B cell (primary cell): ENCODE measurements at regions not wholly inside any gene's neighbourhood (a gene's known extent, or its start where the extent isn't known, plus 50 kb on each side); places are given as distances from the start of the nearest gene placed in this dataset.

Experiments used
- ATAC-seq: fragments of 200-7000 bp; cut with Tn5 transposase; one replicate; pipeline ENCODE4 v1.10.0; 2021; ENCODE audit warnings: low read depth, mild to moderate bottlenecking, moderate number of reproducible peaks, moderate library complexity
- CTCF ChIA-PET: fragments of 350-600 bp; sonication (Branson Sonifier 250); formaldehyde crosslinking; loops from one replicate; lab custom pipeline; 2021; ENCODE audit warnings: antibody characterized with exemption, inconsistent platforms; lab: Charles Lee
- POLR2A ChIA-PET: fragments of 350-600 bp; sonication (Branson Sonifier 250); formaldehyde crosslinking; loops from one replicate; lab custom pipeline; 2021; ENCODE audit warnings: antibody characterized with exemption; lab: Charles Lee
- DNase-seq: peaks from one replicate; pipeline ENCODE4 v3.0.0; 2013
- H2AFZ ChIP-seq: 2 replicates; pipeline ENCODE4 v1.6.1; 2012; ENCODE audit warnings: mild to moderate bottlenecking, low read depth, low read length; ENCODE audit not compliant: insufficient read depth, poor library complexity, severe bottlenecking
- H3K27ac ChIP-seq, 2 donors: 1 replicate in 1 of 2; 2 replicates in 1 of 2; pipeline ENCODE4 v1.5.1; 2012 to 2013; ENCODE audit warnings: low read length in 2 of 2, mild to moderate bottlenecking in 2 of 2, moderate library complexity in 1 of 2
- H3K27me3 ChIP-seq, 4 experiments: fragments of 200-600 bp in 1 of 4; sonication (generic) in 1 of 4; replicated peaks in 1 of 4; 1 replicate in 2 of 4; 2 replicates in 2 of 4; pipeline versions ENCODE4 v1.6.1 to v1.7.0; 2013 to 2016; ENCODE audit warnings: low read length in 3 of 4, mild to moderate bottlenecking in 2 of 4, mixed read lengths in 1 of 4, moderate library complexity in 1 of 4; ENCODE audit not compliant: insufficient read depth in 4 of 4, control insufficient read depth in 3 of 4; ENCODE audit errors: control extremely low read depth in 1 of 4
- H3K36me3 ChIP-seq, 2 experiments: replicated peaks in 1 of 2; 1 replicate in 1 of 2; 2 replicates in 1 of 2; pipeline versions ENCODE4 v1.6.1 to v1.7.1; 2013; ENCODE audit warnings: low read length in 1 of 2; ENCODE audit not compliant: insufficient read depth in 2 of 2, control insufficient read depth in 1 of 2; ENCODE audit errors: control extremely low read depth in 1 of 2, extremely low read depth in 1 of 2
- H3K4me1 ChIP-seq, 2 donors: fragments of 200-600 bp in 1 of 2; sonication (generic) in 1 of 2; 1 replicate in 1 of 2; 2 replicates in 1 of 2; pipeline versions ENCODE4 v1.5.1 to v1.6.1; 2013 to 2017; ENCODE audit warnings: low read length in 2 of 2; ENCODE audit not compliant: control insufficient read depth in 2 of 2, insufficient read depth in 2 of 2
- H3K4me2 ChIP-seq: replicated peaks from 2 replicates; pipeline ENCODE3; 2012; ENCODE audit warnings: mild to moderate bottlenecking, low read depth, low read length; ENCODE audit not compliant: poor library complexity, severe bottlenecking
- H3K4me3 ChIP-seq, 5 experiments: fragments of 200-600 bp in 1 of 5; sonication (generic) in 1 of 5; 1 replicate in 3 of 5; 2 replicates in 2 of 5; pipeline versions ENCODE4 v1.5.1 to v1.7.0; 2011 to 2016; ENCODE audit warnings: low read length in 4 of 5, mild to moderate bottlenecking in 4 of 5, low read depth in 2 of 5, control low read depth in 1 of 5, moderate library complexity in 1 of 5; ENCODE audit not compliant: insufficient read depth in 1 of 5; ENCODE audit errors: control extremely low read depth in 1 of 5, extremely low read depth in 1 of 5
- H3K79me2 ChIP-seq: fragments of 200-600 bp; sonication (generic); one replicate; pipeline ENCODE4 v1.6.0; 2016; ENCODE audit warnings: low read length; ENCODE audit not compliant: control insufficient read depth, insufficient read depth
- H3K9ac ChIP-seq: fragments of 200-600 bp; sonication (generic); 2 replicates; pipeline ENCODE4 v1.6.1; 2017; ENCODE audit warnings: mild to moderate bottlenecking, low read length, moderate library complexity
- H3K9me3 ChIP-seq, 3 donors: one replicate each; pipeline versions ENCODE4 v1.6.1 to v1.7.1; 2013; ENCODE audit warnings: low read length in 2 of 3; ENCODE audit not compliant: control insufficient read depth in 2 of 3, insufficient read depth in 1 of 3; ENCODE audit errors: control extremely low read depth in 1 of 3
- H4K20me1 ChIP-seq: 2 replicates; pipeline ENCODE4 v1.6.0; 2012; ENCODE audit warnings: mild to moderate bottlenecking, low read length; ENCODE audit not compliant: insufficient read depth, control insufficient read depth, poor library complexity, severe bottlenecking
- H3K27ac Mint-ChIP-seq: one replicate; pipeline ENCODE4 v1.8.0; 2021; ENCODE audit warnings: mixed read lengths
- H3K27me3 Mint-ChIP-seq: one replicate; pipeline ENCODE4 v1.8.0; 2021; ENCODE audit warnings: mixed read lengths
- H3K4me1 Mint-ChIP-seq: one replicate; pipeline ENCODE4 v1.8.0; 2021; ENCODE audit warnings: mixed read lengths
- H3K4me3 Mint-ChIP-seq: one replicate; pipeline ENCODE4 v1.8.0; 2021; ENCODE audit warnings: mixed read lengths
- H3K9me3 Mint-ChIP-seq: one replicate; pipeline ENCODE4 v1.8.0; 2022; ENCODE audit warnings: mixed read lengths; ENCODE audit not compliant: insufficient read depth
- EZH2 ChIP-seq: IDR thresholded peaks from 2 replicates; pipeline ENCODE4 v1.6.1; 2012; ENCODE audit warnings: borderline replicate concordance, low read depth, mild to moderate bottlenecking, moderate library complexity, low read length; ENCODE audit not compliant: insufficient read depth, poor library complexity, severe bottlenecking
- WGBS: methylation state at CpG from one replicate; pipeline ENCODE4 v1.1.5; 2013; ENCODE audit warnings: missing lambda C conversion rate; ENCODE audit not compliant: insufficient coverage; 5-methylcytosine and 5-hydroxymethylcytosine counted together
- intact Hi-C: fragments of 100-400 bp; cut with micrococcal nuclease; formaldehyde crosslinking; loops from one replicate; pipeline ENCODE4 v1.10.0; 2022
- TF ChIP-seq, protein P1 (sequence below): fragments of 200-600 bp; IDR thresholded peaks from one replicate; pipeline ENCODE4 v1.8.0; 2022; ENCODE audit warnings: antibody characterized with exemption, mild to moderate bottlenecking

DNA sequence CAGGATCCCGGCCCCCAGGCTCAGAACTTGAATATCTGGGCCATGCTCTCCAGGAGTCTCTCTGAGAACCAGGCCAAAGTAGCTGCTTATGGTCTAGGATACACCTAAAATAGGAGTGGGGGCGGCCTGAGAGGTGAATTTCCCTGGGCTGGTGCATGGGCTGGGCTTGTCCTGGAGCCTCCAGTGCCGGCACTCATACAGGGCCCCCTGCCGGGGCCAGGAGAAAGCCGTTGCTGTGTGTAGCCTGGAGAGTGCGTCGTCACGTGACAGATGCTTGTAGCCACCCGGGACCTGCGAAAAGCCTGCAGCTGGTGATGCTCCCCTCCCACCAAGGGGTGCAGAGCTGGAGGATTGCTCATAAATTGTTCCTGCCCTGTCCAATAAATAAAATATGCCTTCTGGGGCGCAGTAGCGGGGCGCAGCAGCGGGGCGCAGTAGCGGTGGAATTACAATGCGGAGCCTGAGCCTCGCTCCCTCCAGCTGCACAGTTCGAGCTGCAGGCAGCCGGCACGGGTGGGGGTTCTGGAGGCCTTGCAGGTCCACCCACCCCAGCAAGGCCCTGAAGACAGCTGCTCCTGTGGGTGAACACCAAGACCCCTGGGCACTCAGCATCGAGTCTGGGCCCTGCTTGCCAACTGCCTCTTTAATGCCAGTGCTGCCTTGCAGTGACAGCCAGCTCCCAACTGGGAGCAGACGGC lies 289.9 kb downstream of the NDUFA10 start:
- H3K4me3 Mint-ChIP-seq: no peak overlapping the region
- CTCF ChIA-PET: no interaction called here

DNA sequence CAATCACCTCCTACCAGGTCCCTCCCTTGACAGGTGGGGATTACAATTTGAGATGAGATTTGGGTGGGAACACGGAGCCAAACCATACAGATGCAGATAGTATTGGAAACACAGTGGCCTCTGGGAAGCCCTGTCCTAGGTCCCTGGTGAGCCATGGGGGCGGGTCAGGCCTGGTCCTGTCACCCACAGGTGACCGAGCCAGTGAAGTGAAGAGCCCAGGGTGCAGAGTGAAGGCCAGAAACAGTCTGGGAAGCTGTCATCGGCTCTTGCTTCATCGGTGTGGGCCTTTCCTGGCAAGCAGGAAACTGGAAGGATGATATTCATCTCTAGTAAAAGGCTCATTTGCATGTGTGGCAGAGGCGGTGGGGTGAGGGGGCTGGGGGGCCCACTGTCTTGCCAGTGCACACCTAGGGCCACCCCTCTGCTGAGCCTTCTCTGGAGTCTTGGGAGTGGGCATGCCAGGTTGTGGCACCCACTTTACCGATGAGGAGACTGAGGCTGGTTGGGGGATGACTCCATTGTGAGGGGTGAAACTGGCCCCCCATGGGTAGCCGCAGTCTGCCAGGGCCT lies 290.6 kb downstream of the NDUFA10 start:
- peaks cover 0 to 24% (median 4%) of the 10 kb centered on the region in 3 donors for H3K9me3 ChIP-seq
- H3K9me3 Mint-ChIP-seq: peaks cover 2% of the 10 kb centered on the region
- CTCF ChIA-PET: no interaction called here
- DNase-seq (no peak), ATAC-seq (no peak)
- no peaks in the 10 kb centered on the region for H3K27me3 Mint-ChIP-seq
- TF ChIP-seq, protein P1, sequence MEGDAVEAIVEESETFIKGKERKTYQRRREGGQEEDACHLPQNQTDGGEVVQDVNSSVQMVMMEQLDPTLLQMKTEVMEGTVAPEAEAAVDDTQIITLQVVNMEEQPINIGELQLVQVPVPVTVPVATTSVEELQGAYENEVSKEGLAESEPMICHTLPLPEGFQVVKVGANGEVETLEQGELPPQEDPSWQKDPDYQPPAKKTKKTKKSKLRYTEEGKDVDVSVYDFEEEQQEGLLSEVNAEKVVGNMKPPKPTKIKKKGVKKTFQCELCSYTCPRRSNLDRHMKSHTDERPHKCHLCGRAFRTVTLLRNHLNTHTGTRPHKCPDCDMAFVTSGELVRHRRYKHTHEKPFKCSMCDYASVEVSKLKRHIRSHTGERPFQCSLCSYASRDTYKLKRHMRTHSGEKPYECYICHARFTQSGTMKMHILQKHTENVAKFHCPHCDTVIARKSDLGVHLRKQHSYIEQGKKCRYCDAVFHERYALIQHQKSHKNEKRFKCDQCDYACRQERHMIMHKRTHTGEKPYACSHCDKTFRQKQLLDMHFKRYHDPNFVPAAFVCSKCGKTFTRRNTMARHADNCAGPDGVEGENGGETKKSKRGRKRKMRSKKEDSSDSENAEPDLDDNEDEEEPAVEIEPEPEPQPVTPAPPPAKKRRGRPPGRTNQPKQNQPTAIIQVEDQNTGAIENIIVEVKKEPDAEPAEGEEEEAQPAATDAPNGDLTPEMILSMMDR: no peak
- TF ChIP-seq EZH2: no peak
- no peaks in the 10 kb centered on the region for H3K4me1 ChIP-seq
- no peaks in the 10 kb centered on the region for H3K4me1 Mint-ChIP-seq
- no peak overlapping the region for H3K4me3 Mint-ChIP-seq
- POLR2A ChIA-PET: no interaction called here
- H3K4me3 ChIP-seq: no peak overlapping the region
- H3K27ac ChIP-seq: no peak overlapping the region
- H3K36me3 ChIP-seq: no peaks in the 10 kb centered on the region
- H2AFZ ChIP-seq: no peak overlapping the region
- H3K27me3 ChIP-seq: no peaks in the 10 kb centered on the region
- intact Hi-C loops: no loop called here
- no peaks in the 10 kb centered on the region for H3K79me2 ChIP-seq
- WGBS: 88% methylated on average over 8 of the region's 8 CpGs
- no peak overlapping the region for H3K9ac ChIP-seq
- H3K4me2 ChIP-seq: no peak overlapping the region
- H4K20me1 ChIP-seq: no peaks in the 10 kb centered on the region
- no peak overlapping the region for H3K27ac Mint-ChIP-seq

More for the DNA sequence above, 289.9 kb downstream of the NDUFA10 start:
- no peak overlapping the region for H3K4me2 ChIP-seq
- no peak overlapping the region for H3K9ac ChIP-seq
- H3K27ac ChIP-seq: no peak overlapping the region
- TF ChIP-seq, protein P1: no peak
- H3K9me3 Mint-ChIP-seq: peaks cover 2% of the 10 kb centered on the region
- no peak overlapping the region for H3K4me3 ChIP-seq
- H3K27ac Mint-ChIP-seq: no peak overlapping the region
- H3K4me1 Mint-ChIP-seq: no peaks in the 10 kb centered on the region
- H3K4me1 ChIP-seq: no peaks in the 10 kb centered on the region
- no peaks in the 10 kb centered on the region for H4K20me1 ChIP-seq
- H3K27me3 ChIP-seq: no peaks in the 10 kb centered on the region
- 93% methylated on average over 23 of the region's 23 CpGs for WGBS
- ATAC-seq: no peak
- peaks cover 0 to 24% (median 4%) of the 10 kb centered on the region in 3 donors for H3K9me3 ChIP-seq
- intact Hi-C loops: no loop called here
- no peak for DNase-seq
- no peaks in the 10 kb centered on the region for H3K36me3 ChIP-seq
- H3K27me3 Mint-ChIP-seq: no peaks in the 10 kb centered on the region
- H2AFZ ChIP-seq: no peak overlapping the region
- no peaks in the 10 kb centered on the region for H3K79me2 ChIP-seq
- POLR2A ChIA-PET: no interaction called here
